Ishikawa (cell line): ENCODE measurements at regions not wholly inside any gene's neighbourhood (a gene's known extent, or its start where the extent isn't known, plus 50 kb on each side); places are given as distances from the start of the nearest gene placed in this dataset.

ENCODE experiments used
- EP300 ChIP-seq: IDR thresholded peaks from 2 replicates; pipeline ENCODE4 v1.6.1; 2012; ENCODE audit warnings: borderline replicate concordance
- FOXM1 ChIP-seq: IDR thresholded peaks from 2 replicates; pipeline ENCODE4 v1.6.1; 2012; ENCODE audit warnings: low read depth, borderline replicate concordance
- MAX ChIP-seq: IDR thresholded peaks from 2 replicates; pipeline ENCODE4 v1.6.1; 2012
- REST ChIP-seq: IDR thresholded peaks from 2 replicates; pipeline ENCODE4 v1.6.1; 2012; ENCODE audit warnings: low read depth, mild to moderate bottlenecking
- TAF1 ChIP-seq: IDR thresholded peaks from 2 replicates; pipeline ENCODE4 v1.6.1; 2012; ENCODE audit warnings: low read depth, mild to moderate bottlenecking
- YY1 ChIP-seq: IDR thresholded peaks from 2 replicates; pipeline ENCODE4 v1.6.1; 2012; ENCODE audit warnings: low read depth

- TF ChIP-seq FOXM1 (no peak), YY1 (no peak), EP300 (no peak), MAX (no peak), TAF1 (no peak), REST (no peak)
Observed at GRCh38 chr14:50020799-50021198, 95.6 kb downstream of the VCPKMT start.
